ENCODE measurements at regions not wholly inside any gene's neighbourhood (a gene's known extent, or its start where the extent isn't known, plus 50 kb on each side); places are given as distances from the start of the nearest gene placed in this dataset.
"Not testable (repeated sequence)": the region's sequence is repeated elsewhere in the genome, so short reads cannot be mapped to it uniquely, and the experiment has no call there.

GRCh38 chr6:145283209-145283608, 452.1 kb downstream of the EPM2A start:
- not testable (repeated sequence) for DNase-seq (ENCODE audit: extremely low read depth in 1 of 11, low read depth in 9 of 11, low spot score in 4 of 11)

- no peak for DNase-seq (ENCODE audit: extremely low read depth in 1 of 11, low read depth in 9 of 11, low spot score in 4 of 11)
Observed at GRCh38 chr6:145283856-145284255, 451.5 kb downstream of the EPM2A start.

- no peak for DNase-seq (ENCODE audit: extremely low read depth in 1 of 11, low read depth in 9 of 11, low spot score in 4 of 11)
Observed at GRCh38 chr6:145286916-145287315, 448.4 kb downstream of the EPM2A start.

- no peak for DNase-seq (ENCODE audit: extremely low read depth in 1 of 11, low read depth in 9 of 11, low spot score in 4 of 11)
Observed at GRCh38 chr6:145289573-145289972, 445.7 kb downstream of the EPM2A start.

- DNase-seq (ENCODE audit: extremely low read depth in 1 of 11, low read depth in 9 of 11, low spot score in 4 of 11) = no peak
Observed at GRCh38 chr6:145290122-145290521, 445.2 kb downstream of the EPM2A start.

- no peak for DNase-seq (ENCODE audit: extremely low read depth in 1 of 11, low read depth in 9 of 11, low spot score in 4 of 11)
Observed at GRCh38 chr6:145292066-145292465, 443.3 kb downstream of the EPM2A start.

GRCh38 chr6:145294942-145295341, 440.4 kb downstream of the EPM2A start:
- no peak for DNase-seq (ENCODE audit: extremely low read depth in 1 of 11, low read depth in 9 of 11, low spot score in 4 of 11)

GRCh38 chr6:145295746-145296145, 439.6 kb downstream of the EPM2A start:
- no peak for DNase-seq (ENCODE audit: extremely low read depth in 1 of 11, low read depth in 9 of 11, low spot score in 4 of 11)

- DNase-seq (ENCODE audit: extremely low read depth in 1 of 11, low read depth in 9 of 11, low spot score in 4 of 11) = no peak
Observed at GRCh38 chr6:145305670-145306069, 429.6 kb downstream of the EPM2A start.

GRCh38 chr6:145306489-145306888, 428.8 kb downstream of the EPM2A start:
- no peak for DNase-seq (ENCODE audit: extremely low read depth in 1 of 11, low read depth in 9 of 11, low spot score in 4 of 11)

- peak in 1 of 11 donors; percentile 21 for DNase-seq (ENCODE audit: extremely low read depth in 1 of 11, low read depth in 9 of 11, low spot score in 4 of 11)
Observed at GRCh38 chr6:145309842-145310535, 425.3 kb downstream of the EPM2A start.

- DNase-seq (ENCODE audit: extremely low read depth in 1 of 11, low read depth in 9 of 11, low spot score in 4 of 11) = peak in 1 of 11 donors; percentile 32
Observed at GRCh38 chr6:145312481-145312880, 422.8 kb downstream of the EPM2A start.

- DNase-seq (ENCODE audit: extremely low read depth in 1 of 11, low read depth in 9 of 11, low spot score in 4 of 11) = no peak
Observed at GRCh38 chr6:145313041-145313855, 422.1 kb downstream of the EPM2A start.

- no peak for DNase-seq (ENCODE audit: extremely low read depth in 1 of 11, low read depth in 9 of 11, low spot score in 4 of 11)
Observed at GRCh38 chr6:145315982-145316600, 419.2 kb downstream of the EPM2A start.

- no peak for DNase-seq (ENCODE audit: extremely low read depth in 1 of 11, low read depth in 9 of 11, low spot score in 4 of 11)
Observed at GRCh38 chr6:145318952-145319351, 416.4 kb downstream of the EPM2A start.

- no peak for DNase-seq (ENCODE audit: extremely low read depth in 1 of 11, low read depth in 9 of 11, low spot score in 4 of 11)
Observed at GRCh38 chr6:145319605-145320004, 415.7 kb downstream of the EPM2A start.

GRCh38 chr6:145323646-145324045, 411.7 kb downstream of the EPM2A start:
- no peak for DNase-seq (ENCODE audit: extremely low read depth in 1 of 11, low read depth in 9 of 11, low spot score in 4 of 11)

GRCh38 chr6:145327586-145327985, 407.7 kb downstream of the EPM2A start:
- no peak for DNase-seq (ENCODE audit: extremely low read depth in 1 of 11, low read depth in 9 of 11, low spot score in 4 of 11)

- no peak for DNase-seq (ENCODE audit: extremely low read depth in 1 of 11, low read depth in 9 of 11, low spot score in 4 of 11)
Observed at GRCh38 chr6:145329257-145329656, 406.1 kb downstream of the EPM2A start.

- DNase-seq (ENCODE audit: extremely low read depth in 1 of 11, low read depth in 9 of 11, low spot score in 4 of 11) = no peak
Observed at GRCh38 chr6:145331066-145331465, 404.3 kb downstream of the EPM2A start.

All from renal cortex interstitium (tissue), 11 donors.